Endothelial cell of umbilical vein (primary cell): ENCODE measurements at regions not wholly inside any gene's neighbourhood (a gene's known extent, or its start where the extent isn't known, plus 50 kb on each side); places are given as distances from the start of the nearest gene placed in this dataset.

Source experiments
- GATA2 ChIP-seq: IDR thresholded peaks from 2 replicates; pipeline ENCODE4 v1.7.0; 2011; ENCODE audit warnings: low read depth, mild to moderate bottlenecking, moderate library complexity, mixed read lengths, low read length; ENCODE audit not compliant: insufficient read length, insufficient read depth
- MYC ChIP-seq: IDR thresholded peaks from one replicate; pipeline ENCODE4 v1.6.1; 2011; ENCODE audit warnings: mild to moderate bottlenecking, low read depth, low read length
- POLR2A ChIP-seq: IDR thresholded peaks from 2 replicates; pipeline ENCODE4 v1.6.1; 2012; ENCODE audit warnings: low read depth, mild to moderate bottlenecking, control low read depth, low read length
- POLR2AphosphoS5 ChIP-seq: IDR thresholded peaks from 2 replicates; pipeline ENCODE4 v1.6.1; 2012; ENCODE audit warnings: low read depth, mild to moderate bottlenecking, control low read depth, low read length, moderate library complexity; ENCODE audit not compliant: insufficient read depth
- TF ChIP-seq, protein P1 (sequence below), 2 donors: IDR thresholded peaks; 1 replicate in 1 of 2; 2 replicates in 1 of 2; pipeline ENCODE4 v1.5.1; 2011; ENCODE audit warnings: low read length in 2 of 2, mild to moderate bottlenecking in 2 of 2, moderate library complexity in 2 of 2, control low read depth in 1 of 2, inconsistent platforms in 1 of 2, low read depth in 1 of 2; ENCODE audit not compliant: insufficient read depth in 1 of 2; ENCODE audit errors: extremely low read depth in 1 of 2

DNA sequence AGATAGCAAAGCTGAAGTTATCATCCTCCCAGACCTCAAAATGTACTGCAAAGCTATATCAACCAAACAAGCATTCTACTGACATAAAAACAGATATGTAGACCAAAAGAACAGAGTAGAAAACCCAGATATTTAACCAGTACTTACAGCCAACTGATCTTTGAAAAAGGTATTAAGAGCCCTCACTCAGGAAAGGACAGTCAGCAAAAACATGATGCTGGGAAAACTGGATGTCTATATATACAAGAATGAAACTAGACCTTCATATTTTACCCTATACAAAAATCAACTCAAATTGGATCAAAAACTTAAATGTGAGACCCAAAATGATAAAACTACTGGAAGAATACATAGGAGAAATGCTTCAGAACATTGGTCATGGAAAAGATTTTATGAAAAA is 87.5 kb upstream of the MME start:
- TF ChIP-seq POLR2AphosphoS5 (no peak), MYC (no peak), POLR2A (no peak), GATA2 (no peak)
- TF ChIP-seq, protein P1, sequence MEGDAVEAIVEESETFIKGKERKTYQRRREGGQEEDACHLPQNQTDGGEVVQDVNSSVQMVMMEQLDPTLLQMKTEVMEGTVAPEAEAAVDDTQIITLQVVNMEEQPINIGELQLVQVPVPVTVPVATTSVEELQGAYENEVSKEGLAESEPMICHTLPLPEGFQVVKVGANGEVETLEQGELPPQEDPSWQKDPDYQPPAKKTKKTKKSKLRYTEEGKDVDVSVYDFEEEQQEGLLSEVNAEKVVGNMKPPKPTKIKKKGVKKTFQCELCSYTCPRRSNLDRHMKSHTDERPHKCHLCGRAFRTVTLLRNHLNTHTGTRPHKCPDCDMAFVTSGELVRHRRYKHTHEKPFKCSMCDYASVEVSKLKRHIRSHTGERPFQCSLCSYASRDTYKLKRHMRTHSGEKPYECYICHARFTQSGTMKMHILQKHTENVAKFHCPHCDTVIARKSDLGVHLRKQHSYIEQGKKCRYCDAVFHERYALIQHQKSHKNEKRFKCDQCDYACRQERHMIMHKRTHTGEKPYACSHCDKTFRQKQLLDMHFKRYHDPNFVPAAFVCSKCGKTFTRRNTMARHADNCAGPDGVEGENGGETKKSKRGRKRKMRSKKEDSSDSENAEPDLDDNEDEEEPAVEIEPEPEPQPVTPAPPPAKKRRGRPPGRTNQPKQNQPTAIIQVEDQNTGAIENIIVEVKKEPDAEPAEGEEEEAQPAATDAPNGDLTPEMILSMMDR (IDR thresholded peaks at IDR 0.05; ENCODE audit: extremely low read depth in 1 of 2, insufficient read depth in 1 of 2, low read depth in 1 of 2, low read length in 2 of 2), result no peak
